ENCODE measurements at regions not wholly inside any gene's neighbourhood (a gene's known extent, or its start where the extent isn't known, plus 50 kb on each side); places are given as distances from the start of the nearest gene placed in this dataset.

- TF ChIP-seq EZH2 (IDR thresholded peaks at IDR 0.05; ENCODE audit: borderline replicate concordance, low read length) (no peak), CTCF (IDR thresholded peaks at IDR 0.05; ENCODE audit: low read length) (no peak)
Measured at GRCh38 chr15:69562116-69562515, 109.5 kb downstream of the RPLP1 start.
